HL-60 (cell line): ENCODE measurements at regions not wholly inside any gene's neighbourhood (a gene's known extent, or its start where the extent isn't known, plus 50 kb on each side); places are given as distances from the start of the nearest gene placed in this dataset.

ENCODE experiments used
- DNase-seq, 2 experiments: peaks; one replicate each; pipeline ENCODE4 v3.0.0-alpha.2; 2010 to 2020; ENCODE audit warnings: low read depth in 1 of 2, low spot score in 1 of 2
- H3K27ac ChIP-seq: fragments of 250-450 bp; sonication (Bioruptor Pico); replicated peaks from 2 replicates; pipeline ENCODE4 v1.5.1; 2020; ENCODE audit warnings: mild to moderate bottlenecking, moderate library complexity
- H3K27me3 ChIP-seq: fragments of 250-450 bp; sonication (Bioruptor Pico); 2 replicates; pipeline ENCODE4 v1.5.1; 2021; ENCODE audit warnings: mild to moderate bottlenecking, moderate library complexity; ENCODE audit not compliant: insufficient read depth, poor library complexity, severe bottlenecking
- H3K4me3 ChIP-seq: replicated peaks from 2 replicates; pipeline ENCODE4 v1.5.1; 2011; ENCODE audit warnings: mild to moderate bottlenecking, control low read depth, low read length; ENCODE audit not compliant: insufficient read depth
- CTCF ChIP-seq: IDR thresholded peaks from one replicate; pipeline ENCODE4 v1.5.1; 2011; ENCODE audit warnings: low read length, control low read depth, inconsistent platforms; ENCODE audit not compliant: insufficient read depth
- GABPA ChIP-seq: IDR thresholded peaks from 2 replicates; pipeline ENCODE4 v1.6.1; 2012; ENCODE audit warnings: low read depth
- POLR2AphosphoS5 ChIP-seq: IDR thresholded peaks from 2 replicates; pipeline ENCODE4 v1.6.1; 2012; ENCODE audit warnings: low read depth
- REST ChIP-seq: IDR thresholded peaks from 2 replicates; pipeline ENCODE4 v1.6.1; 2012; ENCODE audit warnings: low read depth; ENCODE audit not compliant: insufficient replicate concordance
- SPI1 ChIP-seq: IDR thresholded peaks from 2 replicates; pipeline ENCODE4 v1.6.1; 2012; ENCODE audit warnings: low read depth, mild to moderate bottlenecking, borderline replicate concordance

GRCh38 chr2:23296691-23297090, 88.3 kb upstream of the KLHL29 start:
- Histone ChIP-seq H3K27me3 (no peaks in the 10 kb centered on the region), H3K4me3 (no peak overlapping the region), H3K27ac (no peak overlapping the region)
- no peak for DNase-seq
- TF ChIP-seq GABPA (no peak), REST (no peak), CTCF (no peak), SPI1 (no peak), POLR2AphosphoS5 (no peak)

- Histone ChIP-seq H3K27ac (no peak overlapping the region), H3K27me3 (no peaks in the 10 kb centered on the region), H3K4me3 (no peak overlapping the region)
- no peak for DNase-seq
- TF ChIP-seq REST: no peak
- no peak for TF ChIP-seq CTCF
Observed at GRCh38 chr2:23297112-23297511, 87.9 kb upstream of the KLHL29 start.

GRCh38 chr2:23298551-23298950, 86.4 kb upstream of the KLHL29 start:
- no peak for DNase-seq
- Histone ChIP-seq H3K27ac (no peak overlapping the region), H3K27me3 (no peaks in the 10 kb centered on the region), H3K4me3 (no peak overlapping the region)
- TF ChIP-seq GABPA (no peak), POLR2AphosphoS5 (no peak), REST (no peak), SPI1 (no peak), CTCF (no peak)
